SU-DHL-6 (cell line): ENCODE measurements at regions not wholly inside any gene's neighbourhood (a gene's known extent, or its start where the extent isn't known, plus 50 kb on each side); places are given as distances from the start of the nearest gene placed in this dataset.

Source experiments
- CTCF ChIP-seq: fragments of 200-600 bp; sonication (generic); IDR thresholded peaks from one replicate; pipeline ENCODE4 v1.5.1; 2017; ENCODE audit warnings: antibody characterized with exemption, mild to moderate bottlenecking, low read length, moderate library complexity; ENCODE audit not compliant: insufficient read depth, poor library complexity, severe bottlenecking
- EZH2phosphoT487 ChIP-seq: fragments of 200-600 bp; sonication (generic), shearing (Covaris generic); conservative IDR thresholded peaks from 2 replicates; pipeline ENCODE4 v1.6.1; 2018; ENCODE audit warnings: mild to moderate bottlenecking, antibody characterized with exemption, low read length, moderate library complexity, mixed read lengths

DNA sequence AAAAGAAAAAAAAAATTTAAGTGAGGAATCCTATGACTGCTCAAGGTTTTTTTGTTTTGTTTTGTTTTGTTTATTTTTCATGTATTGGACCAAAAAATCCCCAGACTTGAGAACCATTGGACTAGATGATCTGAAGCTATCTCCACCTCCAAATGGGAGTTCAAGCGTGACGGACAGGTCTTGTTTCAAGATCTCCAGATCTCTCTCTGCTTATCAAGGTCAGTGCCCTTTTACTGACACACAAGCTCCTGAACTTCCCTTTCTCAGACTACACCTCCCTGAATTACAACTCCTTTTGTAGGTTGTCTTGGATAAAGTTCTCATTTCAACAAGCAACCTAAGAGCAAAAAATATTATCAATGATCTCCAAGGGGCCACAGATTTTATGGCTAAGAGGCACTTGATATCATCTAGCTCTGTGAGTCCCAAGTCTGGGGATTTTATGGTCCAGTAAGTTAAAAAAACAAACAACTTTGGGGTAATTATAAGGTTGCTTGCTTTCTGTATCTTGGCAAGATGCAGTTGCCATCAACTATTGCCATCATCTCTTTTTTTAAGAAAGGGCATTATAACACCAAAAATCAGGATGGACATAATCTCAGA is 396.0 kb upstream of the ATP5MC3 start:
- TF ChIP-seq CTCF (no peak), EZH2phosphoT487 (no peak)
